Colonic mucosa (tissue), 4 donors: ENCODE measurements at regions not wholly inside any gene's neighbourhood (a gene's known extent, or its start where the extent isn't known, plus 50 kb on each side); places are given as distances from the start of the nearest gene placed in this dataset.

Experiments used
- DNase-seq: peaks from one replicate; pipeline ENCODE4 v3.0.0-alpha.2; 2020
- H3K27ac ChIP-seq: fragments of 200-600 bp; one replicate; pipeline ENCODE4 v1.8.0; 2021
- H3K27me3 ChIP-seq: fragments of 200-600 bp; one replicate; pipeline ENCODE4 v1.8.0; 2021
- H3K36me3 ChIP-seq: fragments of 200-600 bp; one replicate; pipeline ENCODE4 v1.8.0; 2021
- H3K4me1 ChIP-seq: fragments of 200-600 bp; one replicate; pipeline ENCODE4 v1.8.0; 2021; ENCODE audit warnings: mild to moderate bottlenecking
- H3K4me3 ChIP-seq: fragments of 200-600 bp; one replicate; pipeline ENCODE4 v1.8.0; 2021
- H3K9ac ChIP-seq, 2 donors: one replicate each; pipeline ENCODE4 v1.7.0; 2013; ENCODE audit warnings: control low read depth in 2 of 2, low read depth in 2 of 2, low read length in 2 of 2
- H3K9me3 ChIP-seq: fragments of 200-600 bp; one replicate; pipeline ENCODE4 v1.8.0; 2021
- CTCF ChIP-seq: fragments of 200-600 bp; IDR thresholded peaks from one replicate; pipeline ENCODE4 v1.8.0; 2022; ENCODE audit warnings: antibody characterized with exemption, mild to moderate bottlenecking
- intact Hi-C: fragments of 100-400 bp; cut with DNase I; formaldehyde crosslinking; loops from one replicate; pipeline ENCODE4 v1.14.1; 2022
- donor health status: healthy.
- donor health status: DM: no; HTN: no; CAD: no.
- donor health status: DM: no; HTN: no; CAD: no.

- H3K27ac ChIP-seq = no peak overlapping the region
- H3K4me3 ChIP-seq = no peak overlapping the region
- H3K9me3 ChIP-seq = no peaks in the 10 kb centered on the region
- H3K9ac ChIP-seq = no peak overlapping the region
- no peak for TF ChIP-seq CTCF
- H3K4me1 ChIP-seq = no peaks in the 10 kb centered on the region
- H3K27me3 ChIP-seq = no peaks in the 10 kb centered on the region
- no peak for DNase-seq
- intact Hi-C loops = no loop called here
- H3K36me3 ChIP-seq = no peaks in the 10 kb centered on the region
Observed at GRCh38 chr5:171509467-171509866, 90.0 kb downstream of the FGF18 start.

- H3K27me3 ChIP-seq = no peaks in the 10 kb centered on the region
- no peak for TF ChIP-seq CTCF
- intact Hi-C loops = no loop called here
- H3K36me3 ChIP-seq = no peaks in the 10 kb centered on the region
- no peaks in the 10 kb centered on the region for H3K4me1 ChIP-seq
- H3K27ac ChIP-seq = no peak overlapping the region
- H3K9me3 ChIP-seq = no peaks in the 10 kb centered on the region
- H3K9ac ChIP-seq = no peak overlapping the region
- no peak overlapping the region for H3K4me3 ChIP-seq
- DNase-seq = no peak
Observed at GRCh38 chr5:171512397-171512796, 93.0 kb downstream of the FGF18 start.

GRCh38 chr5:171513591-171513990 lies 94.1 kb downstream of the FGF18 start:
- Histone ChIP-seq H3K36me3 (no peaks in the 10 kb centered on the region), H3K27me3 (no peaks in the 10 kb centered on the region), H3K27ac (no peak overlapping the region), H3K4me1 (no peaks in the 10 kb centered on the region), H3K9me3 (no peaks in the 10 kb centered on the region), H3K4me3 (no peak overlapping the region), H3K9ac (no peak overlapping the region)
- TF ChIP-seq CTCF = no peak
- intact Hi-C loops = no loop called here
- DNase-seq = no peak

- Histone ChIP-seq H3K9ac (no peak overlapping the region), H3K4me3 (no peak overlapping the region), H3K4me1 (no peaks in the 10 kb centered on the region), H3K9me3 (no peaks in the 10 kb centered on the region), H3K36me3 (no peaks in the 10 kb centered on the region), H3K27ac (no peak overlapping the region), H3K27me3 (no peaks in the 10 kb centered on the region)
- intact Hi-C loops = no loop called here
- no peak for DNase-seq
- no peak for TF ChIP-seq CTCF
Observed at GRCh38 chr5:171518916-171519315, 99.5 kb downstream of the FGF18 start.

- intact Hi-C loops = no loop called here
- Histone ChIP-seq H3K36me3 (no peaks in the 10 kb centered on the region), H3K4me3 (no peak overlapping the region), H3K27me3 (no peaks in the 10 kb centered on the region), H3K27ac (no peak overlapping the region), H3K4me1 (no peaks in the 10 kb centered on the region), H3K9ac (no peak overlapping the region), H3K9me3 (no peaks in the 10 kb centered on the region)
- no peak for DNase-seq
- TF ChIP-seq CTCF = no peak
Observed at GRCh38 chr5:171520300-171521174, 101.1 kb downstream of the FGF18 start.
